CD4-positive, CD25-positive, alpha-beta regulatory T cell (primary cell): ENCODE measurements at regions not wholly inside any gene's neighbourhood (a gene's known extent, or its start where the extent isn't known, plus 50 kb on each side); places are given as distances from the start of the nearest gene placed in this dataset.

Experiments used
- ATAC-seq, 2 donors: fragments of 150-1000 bp; cut with Tn5 transposase; one replicate each; pipeline ENCODE4 v1.10.0; 2021; ENCODE audit warnings: low read depth in 2 of 2, moderate number of reproducible peaks in 2 of 2, moderate library complexity in 1 of 2
- DNase-seq, 3 donors: peaks; one replicate each; pipeline versions ENCODE4 v3.0.0 to v3.0.0-alpha.2; 2012 to 2022; ENCODE audit warnings: mixed read lengths in 1 of 3
- H3K27ac ChIP-seq: one replicate; pipeline ENCODE4 v1.7.0; 2013; ENCODE audit warnings: mild to moderate bottlenecking, low read length; ENCODE audit not compliant: insufficient read depth, poor library complexity, severe bottlenecking
- H3K27me3 ChIP-seq: one replicate; pipeline ENCODE4 v1.7.0; 2013; ENCODE audit warnings: low read length; ENCODE audit not compliant: control insufficient read depth, insufficient read depth
- H3K36me3 ChIP-seq: one replicate; pipeline ENCODE4 v1.7.0; 2013; ENCODE audit warnings: mild to moderate bottlenecking, low read length, moderate library complexity; ENCODE audit not compliant: control insufficient read depth, insufficient read depth
- H3K4me1 ChIP-seq: 2 replicates; pipeline ENCODE4 v1.7.0; 2013; ENCODE audit warnings: mild to moderate bottlenecking, low read length; ENCODE audit not compliant: insufficient read depth, control insufficient read depth, poor library complexity, severe bottlenecking
- H3K4me3 ChIP-seq: one replicate; pipeline ENCODE4 v1.7.0; 2013; ENCODE audit warnings: low read depth, mild to moderate bottlenecking, low read length, moderate library complexity
- H3K9me3 ChIP-seq, 2 experiments: 1 replicate in 1 of 2; 2 replicates in 1 of 2; pipeline ENCODE4 v1.7.0; 2013; ENCODE audit warnings: low read length in 2 of 2, mild to moderate bottlenecking in 1 of 2, moderate library complexity in 1 of 2; ENCODE audit not compliant: control insufficient read depth in 2 of 2
- H3K27ac Mint-ChIP-seq, 3 donors: one replicate each; pipeline ENCODE4 v1.8.0; 2020 to 2022; ENCODE audit warnings: mild to moderate bottlenecking in 3 of 3, mixed read lengths in 3 of 3, moderate library complexity in 2 of 3
- H3K27me3 Mint-ChIP-seq: one replicate; pipeline ENCODE4 v1.8.0; 2022; ENCODE audit warnings: mild to moderate bottlenecking, mixed read lengths
- H3K36me3 Mint-ChIP-seq: one replicate; pipeline ENCODE4 v1.8.0; 2020; ENCODE audit warnings: mixed read lengths
- H3K4me1 Mint-ChIP-seq, 4 donors: one replicate each; pipeline ENCODE4 v1.8.0; 2020 to 2022; ENCODE audit warnings: mixed read lengths in 4 of 4, mild to moderate bottlenecking in 1 of 4
- H3K4me3 Mint-ChIP-seq, 4 donors: one replicate each; pipeline ENCODE4 v1.8.0; 2020 to 2022; ENCODE audit warnings: mild to moderate bottlenecking in 4 of 4, mixed read lengths in 4 of 4, moderate library complexity in 3 of 4
- H3K9me3 Mint-ChIP-seq, 7 donors: one replicate each; pipeline ENCODE4 v1.8.0; 2020 to 2022; ENCODE audit warnings: mixed read lengths in 7 of 7, mild to moderate bottlenecking in 3 of 7, moderate library complexity in 2 of 7

DNA sequence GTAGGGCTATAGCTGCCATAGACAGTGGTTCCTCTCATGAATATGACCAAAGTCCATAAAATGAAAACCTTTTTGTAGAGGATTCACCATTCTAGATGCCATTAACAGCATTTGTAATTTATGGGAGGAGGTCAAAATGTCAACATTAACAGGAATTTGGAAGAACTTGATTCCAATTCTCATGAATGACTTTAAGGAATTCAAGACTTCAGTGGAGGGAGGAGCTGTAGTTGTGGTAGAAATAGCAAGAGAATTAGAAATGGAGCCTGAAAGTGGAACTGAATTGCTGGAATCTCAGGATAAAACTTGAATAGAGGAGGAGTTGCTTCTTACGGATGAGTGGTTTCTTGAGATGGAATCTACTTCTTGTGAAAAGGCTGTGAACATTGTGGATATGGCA, 65.4 kb upstream of the ESRRG start:
- Histone ChIP-seq H3K4me3 (no peak overlapping the region), H3K27me3 (no peaks in the 10 kb centered on the region), H3K4me1 (no peaks in the 10 kb centered on the region), H3K27ac (no peak overlapping the region), H3K36me3 (no peaks in the 10 kb centered on the region), H3K9me3 (peaks cover 0 to 2% of the 10 kb centered on the region in 2 experiments)
- no peak overlapping the region for H3K27ac Mint-ChIP-seq
- no peak overlapping the region for H3K4me3 Mint-ChIP-seq
- no peak for ATAC-seq
- peaks cover 0 to 10% (median 4%) of the 10 kb centered on the region in 7 donors for H3K9me3 Mint-ChIP-seq
- H3K27me3 Mint-ChIP-seq, result no peaks in the 10 kb centered on the region
- no peak for DNase-seq
- no peaks in the 10 kb centered on the region for H3K36me3 Mint-ChIP-seq
- H3K4me1 Mint-ChIP-seq, result no peaks in the 10 kb centered on the region

- Histone ChIP-seq H3K27ac (no peak overlapping the region), H3K4me3 (no peak overlapping the region), H3K27me3 (no peaks in the 10 kb centered on the region), H3K9me3 (peaks cover 0 to 2% of the 10 kb centered on the region in 2 experiments), H3K36me3 (no peaks in the 10 kb centered on the region), H3K4me1 (no peaks in the 10 kb centered on the region)
- H3K4me1 Mint-ChIP-seq, result no peaks in the 10 kb centered on the region
- DNase-seq, result no peak
- ATAC-seq, result no peak
- no peaks in the 10 kb centered on the region for H3K27me3 Mint-ChIP-seq
- H3K4me3 Mint-ChIP-seq, result no peak overlapping the region
- no peaks in the 10 kb centered on the region for H3K36me3 Mint-ChIP-seq
- peaks cover 0 to 15% (median 4%) of the 10 kb centered on the region in 7 donors for H3K9me3 Mint-ChIP-seq
- no peak overlapping the region for H3K27ac Mint-ChIP-seq
These were observed 62.5 kb upstream of the ESRRG start for GRCh38 chr1:216785737-216786136.

DNA sequence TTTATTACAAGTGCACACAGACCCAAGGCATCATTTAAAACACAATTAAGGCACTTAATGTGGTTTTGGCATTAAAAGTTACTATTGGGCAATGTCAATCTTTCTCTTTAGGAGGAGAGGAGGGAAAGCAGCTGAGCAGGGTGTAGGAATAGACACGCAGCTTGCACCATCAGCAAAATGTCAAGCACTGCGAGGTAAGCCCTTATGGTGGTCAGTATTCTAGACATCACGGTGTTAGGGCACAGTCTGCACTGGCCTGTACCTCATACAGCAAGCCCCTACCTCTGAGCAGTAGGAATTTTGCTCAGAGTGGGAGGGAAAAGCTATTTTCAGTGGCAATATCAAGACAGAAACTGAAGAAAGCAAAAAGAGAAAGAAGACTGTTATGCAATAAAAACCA, 62.0 kb upstream of the ESRRG start:
- H3K36me3 Mint-ChIP-seq, result no peaks in the 10 kb centered on the region
- H3K27me3 Mint-ChIP-seq, result no peaks in the 10 kb centered on the region
- H3K4me1 ChIP-seq, result no peaks in the 10 kb centered on the region
- H3K36me3 ChIP-seq, result no peaks in the 10 kb centered on the region
- H3K4me1 Mint-ChIP-seq, result no peaks in the 10 kb centered on the region
- H3K9me3 ChIP-seq, result peaks cover 0 to 2% of the 10 kb centered on the region in 2 experiments
- no peak overlapping the region for H3K27ac Mint-ChIP-seq
- DNase-seq (no peak), ATAC-seq (no peak)
- H3K27me3 ChIP-seq, result no peaks in the 10 kb centered on the region
- no peak overlapping the region for H3K27ac ChIP-seq
- H3K9me3 Mint-ChIP-seq, result peaks cover 0 to 15% (median 4%) of the 10 kb centered on the region in 7 donors
- H3K4me3 Mint-ChIP-seq, result no peak overlapping the region
- H3K4me3 ChIP-seq, result no peak overlapping the region

DNA sequence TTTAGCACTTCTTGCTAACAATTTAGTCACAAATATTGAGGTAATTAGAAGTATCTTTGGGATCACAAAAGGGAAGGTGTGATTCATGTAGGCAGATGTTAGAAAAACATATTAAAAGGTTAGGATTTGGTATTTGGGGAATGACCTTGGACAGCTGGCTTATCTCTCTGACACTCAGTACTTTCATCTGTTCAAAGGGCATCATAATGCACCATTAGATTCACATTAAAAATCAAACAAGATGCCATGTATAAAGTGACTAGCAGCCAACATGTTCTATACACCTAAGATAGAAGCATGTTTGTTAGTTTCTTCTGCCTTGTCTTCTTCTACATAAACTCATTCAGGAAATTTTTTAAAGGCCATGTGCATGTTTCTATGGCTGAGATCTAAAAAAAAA, 56.5 kb upstream of the ESRRG start:
- Mint-ChIP-seq H3K27ac (no peak overlapping the region), H3K4me1 (no peaks in the 10 kb centered on the region), H3K36me3 (no peaks in the 10 kb centered on the region), H3K4me3 (no peak overlapping the region), H3K9me3 (peaks cover 0 to 16% (median 9%) of the 10 kb centered on the region in 7 donors), H3K27me3 (no peaks in the 10 kb centered on the region)
- Histone ChIP-seq H3K27me3 (no peaks in the 10 kb centered on the region), H3K4me1 (no peaks in the 10 kb centered on the region), H3K4me3 (no peak overlapping the region), H3K27ac (no peak overlapping the region), H3K9me3 (no peaks in the 10 kb centered on the region), H3K36me3 (no peaks in the 10 kb centered on the region)
- ATAC-seq, result no peak
- DNase-seq, result no peak

DNA sequence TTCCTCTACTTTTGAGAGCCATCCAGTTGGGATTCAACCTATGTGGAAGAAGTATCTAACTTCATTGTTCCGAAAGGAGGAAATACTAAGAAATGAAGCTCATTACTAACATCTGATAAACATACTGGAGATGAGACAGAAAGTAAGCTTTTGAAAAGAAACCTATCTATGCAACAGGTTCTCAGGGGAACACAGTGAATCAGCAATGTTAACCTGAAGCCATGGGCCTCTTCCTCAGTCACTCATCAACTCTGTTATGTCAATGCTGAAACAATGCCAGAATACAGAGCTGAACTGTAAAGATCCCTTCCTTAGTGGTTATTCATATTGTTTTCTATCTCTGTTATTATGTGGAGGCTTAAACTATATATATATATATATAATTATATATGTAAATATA, 55.5 kb upstream of the ESRRG start:
- H3K4me1 Mint-ChIP-seq, result no peaks in the 10 kb centered on the region
- Histone ChIP-seq H3K4me3 (no peak overlapping the region), H3K36me3 (no peaks in the 10 kb centered on the region), H3K4me1 (no peaks in the 10 kb centered on the region), H3K27ac (no peak overlapping the region), H3K27me3 (no peaks in the 10 kb centered on the region), H3K9me3 (no peaks in the 10 kb centered on the region)
- no peak for ATAC-seq
- peaks cover 0 to 19% (median 10%) of the 10 kb centered on the region in 7 donors for H3K9me3 Mint-ChIP-seq
- H3K4me3 Mint-ChIP-seq, result no peak overlapping the region
- H3K27me3 Mint-ChIP-seq, result no peaks in the 10 kb centered on the region
- no peak for DNase-seq
- H3K36me3 Mint-ChIP-seq, result no peaks in the 10 kb centered on the region
- no peak overlapping the region for H3K27ac Mint-ChIP-seq

- DNase-seq (no peak), ATAC-seq (no peak)
- Histone ChIP-seq H3K36me3 (no peaks in the 10 kb centered on the region), H3K27me3 (no peaks in the 10 kb centered on the region), H3K9me3 (no peaks in the 10 kb centered on the region), H3K4me3 (no peak overlapping the region), H3K27ac (no peak overlapping the region), H3K4me1 (no peaks in the 10 kb centered on the region)
- no peaks in the 10 kb centered on the region for H3K36me3 Mint-ChIP-seq
- no peaks in the 10 kb centered on the region for H3K4me1 Mint-ChIP-seq
- H3K27me3 Mint-ChIP-seq, result no peaks in the 10 kb centered on the region
- peaks cover 0 to 19% (median 9%) of the 10 kb centered on the region in 7 donors for H3K9me3 Mint-ChIP-seq
- H3K27ac Mint-ChIP-seq, result no peak overlapping the region
- no peak overlapping the region for H3K4me3 Mint-ChIP-seq
These were observed 53.9 kb upstream of the ESRRG start for GRCh38 chr1:216777148-216777547.
